Glutamatergic neuron (in vitro differentiated cells): ENCODE measurements at regions not wholly inside any gene's neighbourhood (a gene's known extent, or its start where the extent isn't known, plus 50 kb on each side); places are given as distances from the start of the nearest gene placed in this dataset.

Source experiments
- DNase-seq: peaks from one replicate; pipeline ENCODE4 v3.0.0; 2022
- H3K27ac Mint-ChIP-seq: one replicate; pipeline ENCODE4 v1.8.0; 2020; ENCODE audit warnings: mild to moderate bottlenecking, mixed read lengths, inconsistent platforms; ENCODE audit not compliant: unreplicated experiment
- H3K27me3 Mint-ChIP-seq: one replicate; pipeline ENCODE4 v1.8.0; 2020; ENCODE audit warnings: mild to moderate bottlenecking, moderate library complexity, mixed read lengths, inconsistent platforms; ENCODE audit not compliant: unreplicated experiment
- H3K36me3 Mint-ChIP-seq: one replicate; pipeline ENCODE4 v1.8.0; 2020; ENCODE audit warnings: mild to moderate bottlenecking, mixed read lengths, inconsistent platforms; ENCODE audit not compliant: unreplicated experiment
- H3K4me1 Mint-ChIP-seq: one replicate; pipeline ENCODE4 v1.8.0; 2020; ENCODE audit warnings: mild to moderate bottlenecking, low read depth, mixed read lengths, inconsistent platforms; ENCODE audit not compliant: unreplicated experiment
- H3K4me3 Mint-ChIP-seq: one replicate; pipeline ENCODE4 v1.8.0; 2020; ENCODE audit warnings: mild to moderate bottlenecking, mixed read lengths, inconsistent platforms; ENCODE audit not compliant: unreplicated experiment
- H3K9me3 Mint-ChIP-seq: one replicate; pipeline ENCODE4 v1.8.0; 2020; ENCODE audit warnings: mild to moderate bottlenecking, moderate library complexity, mixed read lengths, inconsistent platforms; ENCODE audit not compliant: unreplicated experiment
- CTCF ChIP-seq: fragments of 200-600 bp; sonication (generic); IDR thresholded peaks from one replicate; pipeline ENCODE4 v1.5.0; 2021; ENCODE audit not compliant: partially characterized antibody, unreplicated experiment

GRCh38 chr1:10945991-10946509 lies 66.4 kb upstream of the TARDBP start:
- Mint-ChIP-seq H3K9me3 (no peaks in the 10 kb centered on the region), H3K36me3 (no peaks in the 10 kb centered on the region), H3K4me3 (no peak overlapping the region), H3K4me1 (peaks cover 8% of the 10 kb centered on the region), H3K27ac (peak overlapping the region; percentile 28), H3K27me3 (peaks cover 9% of the 10 kb centered on the region)
- no peak for TF ChIP-seq CTCF
- DNase-seq: no peak

- Mint-ChIP-seq H3K36me3 (no peaks in the 10 kb centered on the region), H3K27ac (no peak overlapping the region)
These were observed 65.3 kb upstream of the TARDBP start for GRCh38 chr1:10947181-10947580.

GRCh38 chr1:10947691-10948462 lies 64.6 kb upstream of the TARDBP start:
- H3K27ac Mint-ChIP-seq: no peak overlapping the region
- TF ChIP-seq CTCF: no peak

More at GRCh38 chr1:10947181-10947580, 65.3 kb upstream of the TARDBP start:
- no peak for TF ChIP-seq CTCF
- Mint-ChIP-seq H3K4me1 (peaks cover 8% of the 10 kb centered on the region), H3K4me3 (no peak overlapping the region), H3K27me3 (peaks cover 10% of the 10 kb centered on the region), H3K9me3 (peaks cover 2% of the 10 kb centered on the region)
- DNase-seq: no peak

GRCh38 chr1:10948463-10948775 lies 64.0 kb upstream of the TARDBP start:
- Mint-ChIP-seq H3K9me3 (peaks cover 3% of the 10 kb centered on the region), H3K27ac (no peak overlapping the region), H3K27me3 (peaks cover 10% of the 10 kb centered on the region), H3K4me3 (no peak overlapping the region), H3K4me1 (peaks cover 8% of the 10 kb centered on the region), H3K36me3 (no peaks in the 10 kb centered on the region)
- no peak for DNase-seq
- TF ChIP-seq CTCF: no peak

More at GRCh38 chr1:10947691-10948462, 64.6 kb upstream of the TARDBP start:
- Mint-ChIP-seq H3K4me1 (peaks cover 8% of the 10 kb centered on the region), H3K9me3 (peaks cover 2% of the 10 kb centered on the region), H3K36me3 (no peaks in the 10 kb centered on the region), H3K27me3 (peaks cover 10% of the 10 kb centered on the region), H3K4me3 (no peak overlapping the region)
- DNase-seq: no peak
